GM23338 (cell line): ENCODE measurements at regions not wholly inside any gene's neighbourhood (a gene's known extent, or its start where the extent isn't known, plus 50 kb on each side); places are given as distances from the start of the nearest gene placed in this dataset.

Experiments used
- ATAC-seq: fragments of 200-7000 bp; cut with Tn5 transposase; 3 replicates; pipeline ENCODE4 v1.9.1; 2020
- DNase-seq: peaks from one replicate; pipeline ENCODE4 v3.0.0-alpha.2; 2015; ENCODE audit warnings: low spot score
- H2AFZ ChIP-seq: fragments of 200-600 bp; sonication (generic); 2 replicates; pipeline ENCODE4 v1.8.0; 2016; ENCODE audit warnings: antibody characterized with exemption, mild to moderate bottlenecking, moderate library complexity
- H3F3A ChIP-seq: fragments of 200-600 bp; sonication (generic); replicated peaks from 2 replicates; pipeline ENCODE4 v1.8.0; 2017; ENCODE audit warnings: antibody characterized with exemption, mixed run types, low read depth
- H3K27ac ChIP-seq: fragments of 200-600 bp; sonication (generic); 2 replicates; pipeline ENCODE4 v1.6.1; 2016; ENCODE audit warnings: low read depth
- H3K27me3 ChIP-seq: fragments of 200-600 bp; sonication (generic); 2 replicates; pipeline ENCODE4 v1.8.0; 2016; ENCODE audit warnings: mild to moderate bottlenecking, mixed run types, moderate library complexity; ENCODE audit not compliant: insufficient read depth
- H3K36me3 ChIP-seq: fragments of 200-600 bp; sonication (generic); 2 replicates; pipeline ENCODE4 v1.8.0; 2016; ENCODE audit warnings: mild to moderate bottlenecking; ENCODE audit not compliant: insufficient read depth
- H3K4me1 ChIP-seq: fragments of 200-600 bp; sonication (generic); 2 replicates; pipeline ENCODE4 v1.8.0; 2016; ENCODE audit warnings: mild to moderate bottlenecking, moderate library complexity; ENCODE audit not compliant: insufficient read depth
- H3K4me2 ChIP-seq: fragments of 200-600 bp; sonication (generic); 2 replicates; pipeline ENCODE4 v1.7.1; 2017; ENCODE audit warnings: mixed run types
- H3K4me3 ChIP-seq: fragments of 200-600 bp; sonication (generic); 2 replicates; pipeline ENCODE4 v1.6.1; 2016; ENCODE audit warnings: mixed run types
- H3K79me2 ChIP-seq: fragments of 200-600 bp; sonication (generic); replicated peaks from 2 replicates; pipeline ENCODE4 v1.8.0; 2017; ENCODE audit warnings: mild to moderate bottlenecking; ENCODE audit not compliant: insufficient read depth
- H3K9me2 ChIP-seq: fragments of 200-600 bp; sonication (generic); 2 replicates; pipeline ENCODE4 v1.8.0; 2017; ENCODE audit not compliant: insufficient read depth
- H4K20me1 ChIP-seq: fragments of 200-600 bp; sonication (generic); replicated peaks from 2 replicates; pipeline ENCODE4 v1.8.0; 2017; ENCODE audit warnings: mild to moderate bottlenecking; ENCODE audit not compliant: insufficient read depth
- H3K27ac Mint-ChIP-seq: 2 replicates; pipeline ENCODE4 v1.8.0; 2020; ENCODE audit warnings: inconsistent platforms, mild to moderate bottlenecking, moderate library complexity, mixed read lengths
- H3K27me3 Mint-ChIP-seq: 3 replicates; pipeline ENCODE4 v1.8.0; 2022; ENCODE audit warnings: low read depth, mild to moderate bottlenecking, moderate library complexity, mixed read lengths, inconsistent platforms; ENCODE audit not compliant: insufficient read depth, poor library complexity
- H3K36me3 Mint-ChIP-seq: 3 replicates; pipeline ENCODE4 v1.8.0; 2021; ENCODE audit warnings: low read depth, mild to moderate bottlenecking, inconsistent platforms, moderate library complexity, mixed read lengths
- H3K4me1 Mint-ChIP-seq: 3 replicates; pipeline ENCODE4 v1.8.0; 2020; ENCODE audit warnings: mild to moderate bottlenecking, inconsistent platforms, mixed read lengths
- H3K4me3 Mint-ChIP-seq: 3 replicates; pipeline ENCODE4 v1.8.0; 2021; ENCODE audit warnings: moderate library complexity, mild to moderate bottlenecking, inconsistent platforms, mixed read lengths
- H3K9me3 Mint-ChIP-seq: 3 replicates; pipeline ENCODE4 v1.8.0; 2020; ENCODE audit warnings: moderate library complexity, mild to moderate bottlenecking, inconsistent platforms, mixed read lengths
- CREB1 ChIP-seq: fragments of 250-450 bp; sonication (Bioruptor Pico); IDR thresholded peaks from 2 replicates; pipeline ENCODE4 v1.5.0; 2020; ENCODE audit warnings: low read depth, mild to moderate bottlenecking, moderate library complexity
- EZH2 ChIP-seq: fragments of 200-600 bp; sonication (generic); IDR thresholded peaks from one replicate; pipeline ENCODE4 v1.8.0; 2017; ENCODE audit warnings: antibody characterized with exemption, mild to moderate bottlenecking, low read depth; ENCODE audit not compliant: unreplicated experiment
- EZH2phosphoT487 ChIP-seq: fragments of 200-600 bp; sonication (generic); IDR thresholded peaks from one replicate; pipeline ENCODE4 v1.8.1; 2018; ENCODE audit warnings: antibody characterized with exemption; ENCODE audit not compliant: unreplicated experiment
- JUNB ChIP-seq: IDR thresholded peaks from one replicate; pipeline ENCODE4 v1.6.1; 2016; ENCODE audit warnings: antibody characterized with exemption; ENCODE audit not compliant: unreplicated experiment
- NANOG ChIP-seq: IDR thresholded peaks from 2 replicates; pipeline ENCODE4 v1.6.1; 2016; ENCODE audit warnings: antibody characterized with exemption, borderline replicate concordance
- STAT1 ChIP-seq: IDR thresholded peaks from one replicate; pipeline ENCODE4 v1.6.1; 2016; ENCODE audit warnings: antibody characterized with exemption; ENCODE audit not compliant: unreplicated experiment
- ZNF331 ChIP-seq: fragments of 250-450 bp; sonication (Bioruptor Pico); IDR thresholded peaks from 2 replicates; pipeline ENCODE4 v1.5.0; 2020; ENCODE audit warnings: low read depth, mild to moderate bottlenecking, moderate library complexity
- TF ChIP-seq, protein P1 (sequence below), 2 experiments: fragments of 200-600 bp in 1 of 2; sonication (generic) in 1 of 2; conservative IDR thresholded peaks; 2 replicates each; pipeline versions ENCODE4 v1.5.1 to v1.6.1; 2016 to 2017; ENCODE audit warnings: antibody characterized with exemption in 2 of 2, low read depth in 2 of 2, mild to moderate bottlenecking in 2 of 2, moderate library complexity in 1 of 2
- TF ChIP-seq, protein P2 (sequence below): fragments of 250-450 bp; sonication (Bioruptor Pico); IDR thresholded peaks from 2 replicates; pipeline ENCODE4 v1.5.0; 2020; ENCODE audit warnings: mild to moderate bottlenecking, moderate library complexity
- TF ChIP-seq, protein P3 (sequence below): IDR thresholded peaks from one replicate; pipeline ENCODE4 v1.6.1; 2018; ENCODE audit warnings: antibody characterized with exemption; ENCODE audit not compliant: unreplicated experiment

DNA sequence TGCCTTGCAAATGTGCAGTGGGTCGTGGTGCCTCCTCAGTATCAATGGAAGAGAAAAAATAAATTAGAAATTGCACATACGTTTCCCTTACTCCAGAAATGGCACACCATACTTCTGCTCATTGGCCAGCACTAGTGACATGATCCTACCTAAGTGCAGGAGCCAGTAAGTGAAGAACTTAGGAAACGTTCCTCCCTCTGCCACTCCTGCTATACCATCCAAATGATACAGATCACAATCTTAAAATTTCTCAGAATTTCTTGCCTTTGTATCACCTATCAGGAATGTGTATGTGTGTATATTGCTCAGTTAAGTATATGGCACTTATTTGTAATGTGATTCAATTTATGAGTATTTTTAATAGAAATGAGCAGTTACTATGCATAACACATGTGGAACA is 237.0 kb upstream of the UBE2E3 start (continued):
- TF ChIP-seq EZH2phosphoT487 (no peak), STAT1 (no peak), ZNF331 (CRISPR knock-in tag) (no peak)
- TF ChIP-seq, protein P1, sequence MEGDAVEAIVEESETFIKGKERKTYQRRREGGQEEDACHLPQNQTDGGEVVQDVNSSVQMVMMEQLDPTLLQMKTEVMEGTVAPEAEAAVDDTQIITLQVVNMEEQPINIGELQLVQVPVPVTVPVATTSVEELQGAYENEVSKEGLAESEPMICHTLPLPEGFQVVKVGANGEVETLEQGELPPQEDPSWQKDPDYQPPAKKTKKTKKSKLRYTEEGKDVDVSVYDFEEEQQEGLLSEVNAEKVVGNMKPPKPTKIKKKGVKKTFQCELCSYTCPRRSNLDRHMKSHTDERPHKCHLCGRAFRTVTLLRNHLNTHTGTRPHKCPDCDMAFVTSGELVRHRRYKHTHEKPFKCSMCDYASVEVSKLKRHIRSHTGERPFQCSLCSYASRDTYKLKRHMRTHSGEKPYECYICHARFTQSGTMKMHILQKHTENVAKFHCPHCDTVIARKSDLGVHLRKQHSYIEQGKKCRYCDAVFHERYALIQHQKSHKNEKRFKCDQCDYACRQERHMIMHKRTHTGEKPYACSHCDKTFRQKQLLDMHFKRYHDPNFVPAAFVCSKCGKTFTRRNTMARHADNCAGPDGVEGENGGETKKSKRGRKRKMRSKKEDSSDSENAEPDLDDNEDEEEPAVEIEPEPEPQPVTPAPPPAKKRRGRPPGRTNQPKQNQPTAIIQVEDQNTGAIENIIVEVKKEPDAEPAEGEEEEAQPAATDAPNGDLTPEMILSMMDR (conservative IDR thresholded peaks at IDR 0.05; ENCODE audit: low read depth in 2 of 2), result no peak

DNA sequence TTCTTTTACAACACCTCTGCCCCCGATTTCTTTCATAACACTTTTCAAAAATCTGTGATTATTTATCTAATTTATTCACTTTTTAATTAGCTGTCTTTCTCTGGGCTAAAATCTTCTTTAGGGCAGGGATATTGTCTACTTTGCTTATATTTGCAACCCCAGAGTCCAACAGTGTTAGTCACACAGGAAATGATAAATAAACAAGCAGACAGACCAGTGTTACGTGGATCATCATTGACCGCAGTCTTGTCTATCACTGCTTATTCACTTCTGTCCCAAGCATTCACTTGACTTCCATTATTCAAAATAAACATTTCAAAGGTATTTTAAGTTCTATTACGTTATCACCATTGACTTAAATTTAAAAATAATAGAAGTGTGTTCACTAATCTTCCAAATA is 237.6 kb upstream of the UBE2E3 start:
- Histone ChIP-seq H3K4me3 (no peak overlapping the region), H3K79me2 (no peaks in the 10 kb centered on the region), H3K36me3 (no peaks in the 10 kb centered on the region), H3K27me3 (no peaks in the 10 kb centered on the region), H4K20me1 (no peaks in the 10 kb centered on the region), H3K4me2 (no peak overlapping the region), H3K27ac (no peak overlapping the region), H3F3A (no peaks in the 10 kb centered on the region), H3K9me2 (no peaks in the 10 kb centered on the region), H2AFZ (no peak overlapping the region), H3K4me1 (no peaks in the 10 kb centered on the region)
- Mint-ChIP-seq H3K4me1 (no peaks in the 10 kb centered on the region), H3K36me3 (no peaks in the 10 kb centered on the region), H3K27ac (no peak overlapping the region), H3K4me3 (no peak overlapping the region), H3K9me3 (no peaks in the 10 kb centered on the region), H3K27me3 (peaks cover 2% of the 10 kb centered on the region)
- ATAC-seq (no peak), DNase-seq (no peak)
- TF ChIP-seq, protein P2, sequence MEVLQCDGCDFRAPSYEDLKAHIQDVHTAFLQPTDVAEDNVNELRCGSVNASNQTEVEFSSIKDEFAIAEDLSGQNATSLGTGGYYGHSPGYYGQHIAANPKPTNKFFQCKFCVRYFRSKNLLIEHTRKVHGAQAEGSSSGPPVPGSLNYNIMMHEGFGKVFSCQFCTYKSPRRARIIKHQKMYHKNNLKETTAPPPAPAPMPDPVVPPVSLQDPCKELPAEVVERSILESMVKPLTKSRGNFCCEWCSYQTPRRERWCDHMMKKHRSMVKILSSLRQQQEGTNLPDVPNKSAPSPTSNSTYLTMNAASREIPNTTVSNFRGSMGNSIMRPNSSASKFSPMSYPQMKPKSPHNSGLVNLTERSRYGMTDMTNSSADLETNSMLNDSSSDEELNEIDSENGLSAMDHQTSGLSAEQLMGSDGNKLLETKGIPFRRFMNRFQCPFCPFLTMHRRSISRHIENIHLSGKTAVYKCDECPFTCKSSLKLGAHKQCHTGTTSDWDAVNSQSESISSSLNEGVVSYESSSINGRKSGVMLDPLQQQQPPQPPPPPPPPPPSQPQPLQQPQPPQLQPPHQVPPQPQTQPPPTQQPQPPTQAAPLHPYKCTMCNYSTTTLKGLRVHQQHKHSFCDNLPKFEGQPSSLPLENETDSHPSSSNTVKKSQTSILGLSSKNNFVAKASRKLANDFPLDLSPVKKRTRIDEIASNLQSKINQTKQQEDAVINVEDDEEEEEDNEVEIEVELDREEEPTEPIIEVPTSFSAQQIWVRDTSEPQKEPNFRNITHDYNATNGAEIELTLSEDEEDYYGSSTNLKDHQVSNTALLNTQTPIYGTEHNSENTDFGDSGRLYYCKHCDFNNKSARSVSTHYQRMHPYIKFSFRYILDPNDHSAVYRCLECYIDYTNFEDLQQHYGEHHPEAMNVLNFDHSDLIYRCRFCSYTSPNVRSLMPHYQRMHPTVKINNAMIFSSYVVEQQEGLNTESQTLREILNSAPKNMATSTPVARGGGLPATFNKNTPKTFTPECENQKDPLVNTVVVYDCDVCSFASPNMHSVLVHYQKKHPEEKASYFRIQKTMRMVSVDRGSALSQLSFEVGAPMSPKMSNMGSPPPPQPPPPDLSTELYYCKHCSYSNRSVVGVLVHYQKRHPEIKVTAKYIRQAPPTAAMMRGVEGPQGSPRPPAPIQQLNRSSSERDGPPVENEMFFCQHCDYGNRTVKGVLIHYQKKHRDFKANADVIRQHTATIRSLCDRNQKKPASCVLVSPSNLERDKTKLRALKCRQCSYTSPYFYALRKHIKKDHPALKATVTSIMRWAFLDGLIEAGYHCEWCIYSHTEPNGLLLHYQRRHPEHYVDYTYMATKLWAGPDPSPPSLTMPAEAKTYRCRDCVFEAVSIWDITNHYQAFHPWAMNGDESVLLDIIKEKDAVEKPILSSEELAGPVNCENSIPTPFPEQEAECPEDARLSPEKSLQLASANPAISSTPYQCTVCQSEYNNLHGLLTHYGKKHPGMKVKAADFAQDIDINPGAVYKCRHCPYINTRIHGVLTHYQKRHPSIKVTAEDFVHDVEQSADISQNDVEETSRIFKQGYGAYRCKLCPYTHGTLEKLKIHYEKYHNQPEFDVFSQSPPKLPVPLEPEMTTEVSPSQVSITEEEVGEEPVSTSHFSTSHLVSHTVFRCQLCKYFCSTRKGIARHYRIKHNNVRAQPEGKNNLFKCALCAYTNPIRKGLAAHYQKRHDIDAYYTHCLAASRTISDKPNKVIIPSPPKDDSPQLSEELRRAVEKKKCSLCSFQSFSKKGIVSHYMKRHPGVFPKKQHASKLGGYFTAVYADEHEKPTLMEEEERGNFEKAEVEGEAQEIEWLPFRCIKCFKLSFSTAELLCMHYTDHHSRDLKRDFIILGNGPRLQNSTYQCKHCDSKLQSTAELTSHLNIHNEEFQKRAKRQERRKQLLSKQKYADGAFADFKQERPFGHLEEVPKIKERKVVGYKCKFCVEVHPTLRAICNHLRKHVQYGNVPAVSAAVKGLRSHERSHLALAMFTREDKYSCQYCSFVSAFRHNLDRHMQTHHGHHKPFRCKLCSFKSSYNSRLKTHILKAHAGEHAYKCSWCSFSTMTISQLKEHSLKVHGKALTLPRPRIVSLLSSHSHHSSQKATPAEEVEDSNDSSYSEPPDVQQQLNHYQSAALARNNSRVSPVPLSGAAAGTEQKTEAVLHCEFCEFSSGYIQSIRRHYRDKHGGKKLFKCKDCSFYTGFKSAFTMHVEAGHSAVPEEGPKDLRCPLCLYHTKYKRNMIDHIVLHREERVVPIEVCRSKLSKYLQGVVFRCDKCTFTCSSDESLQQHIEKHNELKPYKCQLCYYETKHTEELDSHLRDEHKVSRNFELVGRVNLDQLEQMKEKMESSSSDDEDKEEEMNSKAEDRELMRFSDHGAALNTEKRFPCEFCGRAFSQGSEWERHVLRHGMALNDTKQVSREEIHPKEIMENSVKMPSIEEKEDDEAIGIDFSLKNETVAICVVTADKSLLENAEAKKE (CRISPR knock-in tag), result no peak
- TF ChIP-seq STAT1, result no peak
- TF ChIP-seq CREB1 (CRISPR knock-in tag), result no peak
- TF ChIP-seq, protein P3, sequence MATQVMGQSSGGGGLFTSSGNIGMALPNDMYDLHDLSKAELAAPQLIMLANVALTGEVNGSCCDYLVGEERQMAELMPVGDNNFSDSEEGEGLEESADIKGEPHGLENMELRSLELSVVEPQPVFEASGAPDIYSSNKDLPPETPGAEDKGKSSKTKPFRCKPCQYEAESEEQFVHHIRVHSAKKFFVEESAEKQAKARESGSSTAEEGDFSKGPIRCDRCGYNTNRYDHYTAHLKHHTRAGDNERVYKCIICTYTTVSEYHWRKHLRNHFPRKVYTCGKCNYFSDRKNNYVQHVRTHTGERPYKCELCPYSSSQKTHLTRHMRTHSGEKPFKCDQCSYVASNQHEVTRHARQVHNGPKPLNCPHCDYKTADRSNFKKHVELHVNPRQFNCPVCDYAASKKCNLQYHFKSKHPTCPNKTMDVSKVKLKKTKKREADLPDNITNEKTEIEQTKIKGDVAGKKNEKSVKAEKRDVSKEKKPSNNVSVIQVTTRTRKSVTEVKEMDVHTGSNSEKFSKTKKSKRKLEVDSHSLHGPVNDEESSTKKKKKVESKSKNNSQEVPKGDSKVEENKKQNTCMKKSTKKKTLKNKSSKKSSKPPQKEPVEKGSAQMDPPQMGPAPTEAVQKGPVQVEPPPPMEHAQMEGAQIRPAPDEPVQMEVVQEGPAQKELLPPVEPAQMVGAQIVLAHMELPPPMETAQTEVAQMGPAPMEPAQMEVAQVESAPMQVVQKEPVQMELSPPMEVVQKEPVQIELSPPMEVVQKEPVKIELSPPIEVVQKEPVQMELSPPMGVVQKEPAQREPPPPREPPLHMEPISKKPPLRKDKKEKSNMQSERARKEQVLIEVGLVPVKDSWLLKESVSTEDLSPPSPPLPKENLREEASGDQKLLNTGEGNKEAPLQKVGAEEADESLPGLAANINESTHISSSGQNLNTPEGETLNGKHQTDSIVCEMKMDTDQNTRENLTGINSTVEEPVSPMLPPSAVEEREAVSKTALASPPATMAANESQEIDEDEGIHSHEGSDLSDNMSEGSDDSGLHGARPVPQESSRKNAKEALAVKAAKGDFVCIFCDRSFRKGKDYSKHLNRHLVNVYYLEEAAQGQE, result no peak
- no peak for TF ChIP-seq EZH2
- no peak for TF ChIP-seq EZH2phosphoT487
- no peak for TF ChIP-seq ZNF331 (CRISPR knock-in tag)
- TF ChIP-seq JUNB, result no peak
- TF ChIP-seq NANOG, result no peak
- TF ChIP-seq, protein P1 (conservative IDR thresholded peaks at IDR 0.05; ENCODE audit: low read depth in 2 of 2), result no peak
